Choroid plexus epithelial cell (primary cell): ENCODE measurements at regions not wholly inside any gene's neighbourhood (a gene's known extent, or its start where the extent isn't known, plus 50 kb on each side); places are given as distances from the start of the nearest gene placed in this dataset.

Experiments used
- DNase-seq: peaks from one replicate; pipeline ENCODE4 v3.0.0-alpha.2; 2010; ENCODE audit warnings: low read depth
- H3K4me3 ChIP-seq: 2 replicates; pipeline ENCODE4 v1.5.1; 2011; ENCODE audit warnings: low read depth, mild to moderate bottlenecking, control low read depth, low read length, moderate library complexity
- TF ChIP-seq, protein P1 (sequence below): conservative IDR thresholded peaks from 2 replicates; pipeline ENCODE4 v1.5.1; 2011; ENCODE audit warnings: low read depth, mild to moderate bottlenecking, control low read depth, inconsistent platforms, low read length, moderate library complexity

DNA sequence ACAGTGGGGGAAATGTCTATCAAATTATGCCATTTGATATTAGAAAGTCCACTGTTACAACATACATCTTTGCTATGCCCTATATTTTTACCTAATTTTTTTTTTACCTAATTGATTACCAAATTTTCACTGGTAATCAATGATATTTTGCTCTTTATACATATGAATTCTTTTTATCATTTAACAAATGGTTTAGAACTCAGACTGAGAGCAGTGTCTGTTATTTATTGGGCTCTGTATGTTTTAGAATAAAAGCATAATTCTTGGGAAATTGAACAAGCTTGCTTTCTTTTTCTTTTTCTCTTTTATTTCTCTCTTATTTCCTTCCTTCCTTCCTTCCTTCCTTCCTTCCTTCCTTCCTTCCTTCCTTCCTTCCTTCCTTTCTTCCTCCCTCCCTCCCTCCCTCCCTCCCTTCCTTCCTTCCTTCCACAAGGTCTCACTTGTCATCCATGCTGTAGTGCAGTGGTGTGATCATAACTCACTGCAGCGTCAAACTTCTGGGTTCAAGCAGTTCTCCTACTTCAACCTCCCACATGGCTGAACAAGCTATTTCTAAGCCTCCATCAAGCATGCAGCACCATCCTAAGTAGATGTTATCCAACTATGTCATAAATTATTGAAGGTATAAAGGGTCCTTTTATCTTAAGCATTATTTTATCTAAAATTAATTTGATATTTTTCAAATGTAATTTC lies 911.7 kb upstream of the CITED2 start:
- TF ChIP-seq, protein P1, sequence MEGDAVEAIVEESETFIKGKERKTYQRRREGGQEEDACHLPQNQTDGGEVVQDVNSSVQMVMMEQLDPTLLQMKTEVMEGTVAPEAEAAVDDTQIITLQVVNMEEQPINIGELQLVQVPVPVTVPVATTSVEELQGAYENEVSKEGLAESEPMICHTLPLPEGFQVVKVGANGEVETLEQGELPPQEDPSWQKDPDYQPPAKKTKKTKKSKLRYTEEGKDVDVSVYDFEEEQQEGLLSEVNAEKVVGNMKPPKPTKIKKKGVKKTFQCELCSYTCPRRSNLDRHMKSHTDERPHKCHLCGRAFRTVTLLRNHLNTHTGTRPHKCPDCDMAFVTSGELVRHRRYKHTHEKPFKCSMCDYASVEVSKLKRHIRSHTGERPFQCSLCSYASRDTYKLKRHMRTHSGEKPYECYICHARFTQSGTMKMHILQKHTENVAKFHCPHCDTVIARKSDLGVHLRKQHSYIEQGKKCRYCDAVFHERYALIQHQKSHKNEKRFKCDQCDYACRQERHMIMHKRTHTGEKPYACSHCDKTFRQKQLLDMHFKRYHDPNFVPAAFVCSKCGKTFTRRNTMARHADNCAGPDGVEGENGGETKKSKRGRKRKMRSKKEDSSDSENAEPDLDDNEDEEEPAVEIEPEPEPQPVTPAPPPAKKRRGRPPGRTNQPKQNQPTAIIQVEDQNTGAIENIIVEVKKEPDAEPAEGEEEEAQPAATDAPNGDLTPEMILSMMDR, result no peak
- H3K4me3 ChIP-seq, result no peak overlapping the region
- DNase-seq, result no peak

DNA sequence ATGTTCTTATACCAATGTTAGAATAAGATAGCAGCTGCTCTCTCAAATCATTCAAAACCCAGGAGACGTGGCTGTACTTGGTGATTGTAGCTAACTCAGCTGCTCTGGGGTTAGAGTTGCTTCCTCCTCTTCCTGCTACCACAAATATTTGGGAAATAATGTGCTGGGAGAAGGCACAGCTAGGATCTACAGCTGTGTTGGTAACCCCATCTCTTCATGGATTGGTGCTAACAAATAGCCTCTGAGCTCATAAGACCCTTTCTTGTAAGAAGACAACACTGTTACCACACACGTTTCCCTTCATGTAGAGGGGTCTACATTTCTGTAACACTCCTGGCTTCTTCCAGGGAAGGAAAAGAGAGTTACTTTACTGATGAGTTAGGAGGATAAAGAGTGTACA lies 911.0 kb upstream of the CITED2 start:
- TF ChIP-seq, protein P1, result no peak
- DNase-seq, result peak; percentile 8
- H3K4me3 ChIP-seq, result no peak overlapping the region

DNA sequence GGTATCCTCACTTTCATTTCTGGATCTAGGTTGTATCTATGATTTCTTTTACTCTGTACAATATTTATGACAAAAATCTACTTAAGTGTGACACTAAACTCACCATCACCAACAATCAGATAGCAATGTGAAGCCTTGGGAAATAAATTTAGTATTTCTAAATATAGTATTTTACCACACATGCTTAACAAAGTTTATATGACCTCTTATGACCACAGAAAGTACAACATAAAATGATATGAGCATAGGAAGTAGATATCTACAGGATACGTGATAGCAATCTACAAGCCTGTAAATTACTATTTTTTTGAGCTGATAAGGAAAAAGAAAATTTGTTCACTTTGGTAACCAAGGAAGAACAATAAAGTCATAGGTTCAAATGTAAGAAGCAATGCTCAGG lies 910.4 kb upstream of the CITED2 start:
- no peak overlapping the region for H3K4me3 ChIP-seq
- no peak for DNase-seq
- TF ChIP-seq, protein P1, result no peak

DNA sequence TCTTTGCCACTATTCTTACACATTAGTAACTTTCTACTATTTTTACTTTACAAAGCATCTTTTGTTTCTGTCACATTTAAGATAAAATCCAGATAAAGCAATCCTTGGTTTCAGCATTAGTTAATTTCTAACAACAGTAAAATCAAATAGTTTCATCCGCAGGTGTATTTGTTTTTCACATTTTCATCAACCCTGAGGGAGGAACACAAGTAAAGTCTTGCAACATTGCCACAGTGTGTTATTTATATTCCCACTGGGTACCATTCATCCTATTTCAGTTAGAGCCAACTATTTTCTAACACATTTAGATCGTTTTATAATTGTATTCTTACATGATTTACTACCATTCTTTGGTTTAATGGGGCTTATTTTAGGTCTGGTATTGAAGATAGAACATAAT lies 908.7 kb upstream of the CITED2 start:
- TF ChIP-seq, protein P1, result no peak
- H3K4me3 ChIP-seq, result no peak overlapping the region
- DNase-seq, result no peak

DNA sequence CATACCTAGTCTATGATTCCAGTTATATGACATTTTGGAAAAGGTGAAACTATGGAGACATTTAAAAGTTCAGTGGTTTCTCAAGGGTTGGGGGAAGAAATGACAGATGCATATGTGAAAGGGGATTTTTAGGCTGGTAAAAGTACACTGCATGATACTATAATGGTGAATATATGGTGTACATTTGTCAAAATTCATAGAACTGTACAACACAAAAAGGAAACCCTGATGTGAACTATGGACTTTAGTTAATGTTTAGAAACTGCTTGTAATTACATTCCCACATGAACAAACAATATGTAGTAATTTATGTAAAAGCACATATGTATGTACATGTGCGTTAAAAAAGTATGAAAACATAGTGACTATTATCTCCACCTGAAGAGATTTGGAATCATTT lies 907.3 kb upstream of the CITED2 start:
- DNase-seq, result no peak
- TF ChIP-seq, protein P1, result no peak
- no peak overlapping the region for H3K4me3 ChIP-seq

DNA sequence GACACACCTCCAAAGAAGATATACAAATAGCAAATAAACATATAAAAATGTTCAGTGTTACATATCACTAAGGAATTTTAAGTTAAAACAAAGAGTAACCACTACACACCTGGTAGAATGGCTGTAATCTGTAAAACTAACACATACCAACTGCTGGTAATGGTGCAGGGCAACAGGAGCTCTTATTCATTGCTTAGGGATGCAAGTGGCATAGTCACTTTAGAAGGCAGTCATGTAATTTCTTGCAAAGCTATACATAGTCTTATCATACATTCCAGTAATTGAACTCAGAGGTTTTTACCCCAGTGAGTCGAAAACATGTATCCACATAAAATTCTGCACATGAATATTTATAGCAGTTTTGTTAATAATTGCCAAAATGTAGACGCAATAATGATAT lies 906.8 kb upstream of the CITED2 start:
- DNase-seq, result no peak
- no peak overlapping the region for H3K4me3 ChIP-seq
- TF ChIP-seq, protein P1, result no peak

DNA sequence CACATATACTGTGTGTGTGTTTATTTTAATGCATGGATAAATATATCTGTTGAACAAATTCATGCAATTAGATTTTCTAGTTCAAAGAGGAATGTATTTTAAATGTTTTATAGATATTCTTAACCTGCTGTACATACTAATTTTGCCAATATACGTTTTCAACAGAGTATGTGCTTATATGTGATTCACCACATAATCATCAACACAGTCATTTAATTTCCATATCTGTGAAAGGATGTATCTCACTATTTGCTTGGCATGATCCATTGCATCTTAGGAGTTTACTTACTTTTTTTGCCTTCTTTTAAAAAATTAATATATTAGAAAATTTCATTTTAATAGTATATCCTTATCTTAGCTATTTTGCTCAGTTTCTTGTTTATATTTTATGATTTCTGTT lies 902.3 kb upstream of the CITED2 start:
- H3K4me3 ChIP-seq, result no peak overlapping the region
- TF ChIP-seq, protein P1, result no peak
- DNase-seq, result no peak
